DMS79 treated with DMSO at 0.1 percent for 48 hours (cell line): ENCODE measurements at regions not wholly inside any gene's neighbourhood (a gene's known extent, or its start where the extent isn't known, plus 50 kb on each side); places are given as distances from the start of the nearest gene placed in this dataset.
"Not testable (repeated sequence)": the region's sequence is repeated elsewhere in the genome, so short reads cannot be mapped to it uniquely, and the experiment has no call there.

ENCODE experiments used
- DNase-seq: peaks from one replicate; lab custom pipeline; 2025; lab: John Stamatoyannopoulos, UW

GRCh38 chr5:25990771-25991170, 1047.6 kb downstream of the CDH9 start:
- no peak for DNase-seq

DNA sequence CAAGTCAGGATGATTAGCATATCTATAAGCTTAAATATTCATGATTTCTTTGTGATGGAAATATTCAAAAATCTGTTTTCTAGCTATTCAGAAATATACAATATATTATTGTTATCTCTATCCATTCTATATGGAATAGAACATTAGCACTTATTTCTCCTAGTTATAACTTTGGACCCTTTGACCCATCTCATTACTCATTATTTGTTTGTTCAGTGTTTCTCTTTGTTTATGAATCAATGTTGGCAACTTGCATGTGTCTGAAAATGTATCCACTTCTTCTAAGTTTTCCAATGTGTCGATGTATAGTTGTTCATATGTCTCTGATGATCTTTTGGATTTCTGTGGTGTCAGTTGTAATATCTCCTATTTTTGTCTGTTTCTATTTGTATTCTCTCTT, 1059.3 kb downstream of the CDH9 start:
- no peak for DNase-seq

GRCh38 chr5:25975885-25976284, 1062.5 kb downstream of the CDH9 start:
- DNase-seq, result no peak

GRCh38 chr5:25974451-25974850, 1063.9 kb downstream of the CDH9 start:
- no peak for DNase-seq

DNA sequence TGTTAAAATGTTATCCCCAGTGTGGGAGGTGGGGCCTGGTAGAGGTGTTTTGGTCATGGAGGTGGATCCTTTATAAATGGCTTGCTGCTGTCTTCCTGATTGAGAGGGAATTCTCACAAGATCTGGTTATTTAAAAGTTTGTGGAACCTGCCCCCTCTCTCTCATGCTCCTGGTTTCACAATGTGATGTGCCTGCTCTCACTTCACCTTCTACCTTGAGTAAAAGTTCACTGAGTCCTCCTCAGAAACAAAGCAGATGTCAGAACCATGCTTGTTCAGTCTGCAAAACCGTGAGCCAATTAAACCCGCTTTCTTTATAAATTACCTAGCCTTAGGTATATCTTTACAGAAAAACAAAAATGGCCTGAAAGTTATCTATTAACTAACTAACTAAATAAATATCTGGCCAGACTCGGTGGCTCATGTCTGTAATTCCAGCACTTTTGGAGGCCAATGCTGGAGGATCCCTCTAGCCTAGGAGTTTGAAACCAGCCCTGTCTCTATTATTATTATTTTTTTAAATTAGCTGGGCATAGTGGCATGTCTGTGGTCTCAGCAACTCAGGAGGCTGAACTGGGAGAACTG, 1067.4 kb downstream of the CDH9 start:
- no peak for DNase-seq

GRCh38 chr5:25969042-25969441, 1069.3 kb downstream of the CDH9 start:
- DNase-seq, result not testable (repeated sequence)

DNA sequence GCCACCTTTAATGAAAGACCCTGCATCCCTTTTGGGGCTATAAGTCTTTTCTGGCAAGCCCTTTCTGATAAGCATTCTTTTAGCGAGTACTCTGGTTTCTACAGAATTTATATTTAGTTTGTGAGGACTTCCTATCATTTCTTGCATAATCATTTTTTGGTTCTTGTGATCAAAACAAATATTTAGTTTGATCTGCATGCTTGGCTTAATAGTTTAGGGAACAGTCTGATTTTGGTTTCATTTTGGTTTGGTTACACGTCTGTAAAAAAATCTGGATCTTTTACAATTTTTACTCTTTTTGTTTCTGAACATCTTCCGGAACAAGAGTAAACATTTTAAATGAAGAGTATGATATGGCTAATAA, 1074.4 kb downstream of the CDH9 start:
- DNase-seq, result no peak

- no peak for DNase-seq
Measured at GRCh38 chr5:25963251-25964008, 1075.0 kb downstream of the CDH9 start.

DNA sequence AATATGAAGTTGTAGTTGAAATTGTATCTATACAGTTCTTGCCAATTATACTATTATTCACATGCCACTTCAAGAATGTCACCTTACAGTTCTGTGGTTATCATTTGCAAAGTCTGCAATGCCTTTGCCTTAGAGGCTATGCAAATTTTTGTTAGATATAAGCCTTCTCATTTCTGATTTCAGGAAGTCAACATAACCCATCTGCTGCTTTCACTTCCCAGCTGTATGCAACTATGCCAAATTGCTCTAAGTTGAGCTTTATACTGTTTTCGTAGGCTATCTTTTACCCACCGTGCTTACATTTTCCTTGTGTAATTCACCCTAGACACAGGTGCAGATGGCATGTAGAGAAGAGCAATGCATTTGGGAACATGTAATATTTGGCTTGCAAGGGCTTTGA, 1083.0 kb downstream of the CDH9 start:
- DNase-seq, result no peak

- DNase-seq, result no peak
Measured at GRCh38 chr5:25950681-25951080, 1087.7 kb downstream of the CDH9 start.

DNA sequence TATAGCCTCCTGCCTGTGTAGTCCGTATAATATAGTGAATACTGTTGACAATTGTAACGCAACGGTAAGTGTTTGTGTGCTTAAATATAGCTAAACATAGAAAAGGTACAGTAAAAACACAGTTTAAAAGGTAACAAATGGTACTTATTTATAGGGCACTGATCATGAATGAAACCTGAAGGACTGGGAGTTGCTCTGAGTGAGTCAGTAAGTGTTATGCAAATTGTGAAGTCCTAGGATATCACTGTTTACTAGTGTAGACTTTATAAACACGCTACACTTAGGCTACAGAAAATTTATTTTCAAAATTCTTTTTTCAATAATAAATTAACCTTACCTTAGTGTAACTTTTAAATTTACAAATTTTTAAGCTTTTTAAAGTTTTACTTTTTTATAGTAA, 1090.1 kb downstream of the CDH9 start:
- no peak for DNase-seq

DNA sequence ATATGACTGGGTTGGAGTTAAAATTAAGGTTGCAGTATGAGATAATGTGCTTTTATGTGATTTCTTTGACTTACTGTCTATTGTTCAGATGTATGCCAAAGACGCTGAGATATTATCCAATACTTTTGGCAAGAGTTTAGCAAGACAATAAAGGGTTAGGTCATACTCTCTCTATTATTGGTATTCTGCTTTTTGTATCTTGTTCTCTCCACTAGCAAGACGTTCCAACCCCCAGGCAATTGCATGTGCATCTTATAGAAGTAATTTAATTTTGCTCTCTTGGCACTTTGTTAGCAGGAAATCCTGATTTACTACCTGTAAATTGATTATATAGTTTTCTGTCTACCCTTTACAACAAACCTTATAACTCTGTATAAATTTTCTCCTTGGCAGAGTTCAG, 1093.6 kb downstream of the CDH9 start:
- no peak for DNase-seq

DNA sequence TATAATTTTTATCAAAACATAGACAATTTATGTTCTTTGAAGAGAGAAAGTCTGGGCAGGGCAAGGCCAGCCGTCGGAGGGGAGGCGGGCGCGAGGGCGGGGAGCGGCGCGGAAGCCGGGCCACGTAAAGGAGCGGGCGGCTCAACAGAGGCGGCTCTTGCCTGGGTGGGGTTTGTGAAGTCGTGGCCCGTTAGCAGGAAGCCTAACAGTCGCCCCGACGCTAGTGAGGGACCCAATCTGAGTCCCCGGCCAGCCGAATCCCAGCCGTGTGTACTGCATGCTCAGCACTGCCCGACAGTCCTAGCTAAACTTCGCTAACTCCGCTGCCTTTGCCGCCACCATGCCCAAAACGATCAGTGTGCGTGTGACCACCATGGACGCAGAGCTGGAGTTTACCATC, 1129.2 kb downstream of the CDH9 start:
- DNase-seq, result no peak

DNA sequence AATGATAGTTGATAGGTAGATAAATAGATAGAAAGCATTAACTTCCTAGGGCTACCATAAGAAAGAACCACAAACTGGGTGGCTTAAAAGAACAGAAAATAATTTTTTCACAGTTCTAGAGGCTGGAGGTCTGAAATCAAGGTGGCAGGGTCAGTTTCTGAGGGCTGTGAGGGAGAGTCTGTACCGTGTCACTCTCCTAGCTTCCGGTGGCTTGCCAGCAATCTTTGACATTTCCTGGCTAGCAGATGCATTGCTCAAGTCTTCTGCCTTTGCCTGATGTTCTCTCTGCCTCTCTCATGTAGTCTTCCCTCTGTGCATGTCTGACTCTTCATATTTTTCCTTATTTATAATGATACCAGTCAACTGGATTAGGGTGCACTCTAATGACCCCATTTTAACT, 1132.7 kb downstream of the CDH9 start:
- no peak for DNase-seq

DNA sequence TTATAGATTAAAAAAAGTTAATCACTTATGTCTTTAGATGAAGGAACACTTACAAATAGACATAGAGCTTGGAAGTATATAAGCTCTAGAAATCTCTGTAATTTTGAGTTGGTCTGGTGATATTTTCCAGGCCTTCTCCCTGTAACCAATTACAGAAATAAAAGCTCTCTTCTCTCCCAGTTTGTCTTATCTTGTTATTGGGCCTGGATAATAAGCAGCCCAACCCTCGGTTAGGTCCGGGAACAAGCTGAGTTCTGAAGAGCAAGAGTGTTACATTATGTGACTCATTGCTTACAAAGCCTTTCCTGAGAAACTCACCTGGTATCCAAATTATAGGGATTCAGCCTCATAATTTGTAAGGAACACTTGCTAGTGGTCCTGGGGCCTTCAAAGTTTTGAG, 1146.2 kb downstream of the CDH9 start:
- DNase-seq, result no peak

- no peak for DNase-seq
Measured at GRCh38 chr5:25891691-25892090, 1146.7 kb downstream of the CDH9 start.

- no peak for DNase-seq
Measured at GRCh38 chr5:25881318-25882036, 1156.9 kb downstream of the CDH9 start.

DNA sequence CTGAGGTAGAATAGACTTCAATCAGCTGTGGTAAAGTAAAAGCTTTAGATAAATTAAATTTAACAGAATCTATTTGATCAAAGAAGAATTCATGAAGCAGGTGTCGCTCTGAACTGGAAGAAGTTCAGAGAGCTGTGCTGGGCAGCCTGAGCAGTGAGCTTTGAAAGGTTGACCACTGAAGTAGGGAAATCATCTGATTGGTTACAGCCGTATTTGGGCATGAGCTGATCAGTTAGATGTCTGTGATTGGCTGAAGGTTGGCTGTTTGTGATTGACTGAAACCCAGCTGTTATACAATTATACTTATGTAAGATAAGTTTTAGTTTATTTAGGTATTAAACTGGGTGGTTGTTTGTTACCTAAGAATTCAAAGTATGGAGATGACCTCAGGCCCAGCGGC, 1174.6 kb downstream of the CDH9 start:
- DNase-seq, result no peak

DNA sequence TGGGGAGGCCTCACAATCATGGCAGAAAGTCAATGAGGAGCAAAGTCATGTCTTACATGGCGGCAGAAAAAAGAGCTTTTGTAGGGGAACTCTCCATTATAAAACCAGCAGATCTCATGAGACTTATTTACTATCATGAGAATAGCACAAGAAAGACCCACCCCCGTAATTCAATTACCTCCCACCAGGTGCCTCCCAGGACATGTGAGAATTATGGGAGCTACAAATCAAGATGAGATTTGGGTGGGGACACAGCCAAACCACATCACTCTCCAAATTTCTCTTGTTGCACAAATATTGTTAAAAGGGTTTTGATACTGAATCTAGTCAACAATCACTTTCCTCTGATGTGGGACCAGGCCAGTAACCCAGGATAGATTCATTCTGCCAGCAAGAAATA, 1176.1 kb downstream of the CDH9 start:
- no peak for DNase-seq

- no peak for DNase-seq
Measured at GRCh38 chr5:25858019-25858418, 1180.4 kb downstream of the CDH9 start.

GRCh38 chr5:25851301-25851700, 1187.1 kb downstream of the CDH9 start:
- no peak for DNase-seq

DNA sequence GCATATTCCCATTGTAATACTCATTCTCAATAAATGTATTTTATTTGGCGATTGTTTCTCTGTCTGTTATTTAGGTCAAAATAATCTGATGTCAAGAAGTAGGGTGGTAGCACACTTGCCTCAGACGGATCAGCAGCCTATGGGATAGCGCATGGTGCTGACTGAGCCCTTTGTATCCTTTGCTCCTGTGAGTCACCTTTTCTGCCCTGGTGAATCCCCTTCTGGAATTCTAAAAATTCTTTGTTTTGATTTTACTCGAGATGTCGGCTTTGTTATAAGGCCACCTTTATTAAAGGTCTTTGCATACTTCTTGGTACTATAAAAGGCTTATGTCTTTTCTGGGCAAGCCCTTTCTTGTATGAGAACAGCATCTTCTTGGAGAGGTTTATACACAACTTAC, 1187.8 kb downstream of the CDH9 start:
- DNase-seq, result no peak

GRCh38 chr5:25849270-25849669, 1189.1 kb downstream of the CDH9 start:
- DNase-seq, result no peak
